ENCODE measurements at regions not wholly inside any gene's neighbourhood (a gene's known extent, or its start where the extent isn't known, plus 50 kb on each side); places are given as distances from the start of the nearest gene placed in this dataset.

DNA sequence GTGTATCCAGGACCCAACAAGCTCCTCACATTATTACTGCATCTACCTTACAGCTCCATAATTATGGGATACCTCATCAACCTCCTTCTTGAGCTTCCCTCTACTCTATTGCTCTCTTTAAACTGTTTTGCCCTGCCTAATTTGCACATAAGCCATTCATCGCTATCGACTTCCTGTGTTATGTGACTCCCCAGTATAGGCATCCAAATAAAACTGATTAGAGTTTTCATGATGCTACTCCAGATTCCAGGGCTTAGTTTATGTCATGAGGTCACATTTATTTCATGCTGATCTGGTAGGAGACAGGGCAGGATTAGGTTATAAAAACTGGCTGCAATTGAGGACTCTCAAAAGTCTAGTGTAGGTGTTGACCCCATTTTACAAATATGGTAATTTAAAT is 569.9 kb upstream of the MGAT4C start:
- no peak for DNase-seq
- in situ Hi-C loops (cut with MboI; ENCODE audit: low pct_unique_long_range_greater_than_20kb, low sequenced_read_pairs) = no loop called here

DNA sequence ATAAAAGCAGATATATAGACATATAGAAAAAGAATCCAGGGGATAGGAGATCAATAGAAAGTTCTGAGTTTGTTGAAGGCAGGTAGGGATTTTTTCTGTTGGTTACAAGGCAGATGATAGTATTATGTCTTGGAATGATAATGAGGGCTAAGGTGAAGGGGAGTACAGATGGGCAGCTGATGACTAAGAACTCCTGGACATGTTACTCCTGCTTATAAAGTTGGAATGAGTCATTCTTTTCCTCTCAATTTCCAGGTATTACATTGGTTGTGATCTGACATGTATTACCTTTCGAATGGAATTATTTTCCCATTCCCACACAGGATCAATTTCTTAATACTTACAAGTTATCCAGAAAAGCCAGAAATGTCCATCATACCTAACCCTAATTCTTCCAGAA is 545.2 kb upstream of the MGAT4C start:
- DNase-seq = no peak
- in situ Hi-C loops (cut with MboI; ENCODE audit: low pct_unique_long_range_greater_than_20kb, low sequenced_read_pairs) = no loop called here

DNA sequence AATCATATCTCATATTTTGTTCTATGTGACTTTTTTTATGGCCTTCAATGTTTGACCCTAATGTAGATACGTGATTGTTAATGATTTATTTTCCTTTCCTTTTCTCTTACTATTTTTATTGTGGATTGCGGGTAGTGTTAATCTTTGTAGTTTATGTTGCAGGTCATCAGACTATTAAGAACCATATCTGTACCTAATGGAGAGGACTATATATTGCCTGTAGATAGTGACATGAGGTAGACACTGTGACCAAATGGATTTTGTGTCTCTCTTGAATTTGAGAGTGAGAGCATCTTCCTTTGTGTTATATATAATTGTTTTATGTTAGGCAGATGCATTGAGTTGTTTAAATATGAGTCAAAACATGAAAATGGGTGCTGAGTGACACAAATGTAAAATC is 543.4 kb upstream of the MGAT4C start:
- in situ Hi-C loops (cut with MboI; ENCODE audit: low pct_unique_long_range_greater_than_20kb, low sequenced_read_pairs) = no loop called here
- DNase-seq = no peak

DNA sequence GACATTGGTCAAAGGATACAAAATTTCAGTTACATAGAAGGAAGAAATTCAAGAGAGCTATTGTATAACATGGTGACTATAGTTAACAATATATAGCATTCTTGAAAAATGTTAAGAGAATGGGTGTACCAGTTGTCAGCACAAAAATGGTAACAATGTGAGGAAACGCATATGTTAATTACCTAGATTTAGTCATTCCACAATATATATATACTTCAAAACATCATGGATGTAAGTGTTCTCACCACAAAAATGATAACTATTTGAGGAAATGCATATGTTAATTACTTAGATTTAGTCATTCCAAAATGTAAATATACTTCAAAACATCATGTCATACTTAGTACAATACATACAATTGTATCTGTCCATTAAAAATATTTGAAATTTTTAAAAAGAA is 540.4 kb upstream of the MGAT4C start:
- in situ Hi-C loops (cut with MboI; ENCODE audit: low pct_unique_long_range_greater_than_20kb, low sequenced_read_pairs) = no loop called here
- DNase-seq = no peak

DNA sequence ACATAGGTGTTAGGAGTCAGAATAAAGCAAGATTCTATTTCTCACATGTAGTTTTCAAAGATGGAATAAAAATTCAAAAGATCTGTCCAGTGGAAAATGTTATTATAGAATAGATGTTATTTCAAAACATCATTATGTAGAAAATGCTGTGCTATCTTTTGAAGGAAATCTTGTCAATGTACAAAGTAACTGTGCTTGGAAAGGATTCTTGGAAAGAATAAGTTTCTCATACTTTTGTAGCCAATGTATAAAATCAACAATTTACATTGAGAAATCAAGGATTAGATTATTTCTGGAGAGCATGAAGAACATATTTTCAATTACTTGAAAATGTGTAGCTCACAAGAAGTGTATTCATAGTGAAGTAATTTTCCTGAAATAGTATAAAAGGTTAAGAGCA is 532.5 kb upstream of the MGAT4C start:
- in situ Hi-C loops (cut with MboI; ENCODE audit: low pct_unique_long_range_greater_than_20kb, low sequenced_read_pairs) = no loop called here
- DNase-seq = no peak

DNA sequence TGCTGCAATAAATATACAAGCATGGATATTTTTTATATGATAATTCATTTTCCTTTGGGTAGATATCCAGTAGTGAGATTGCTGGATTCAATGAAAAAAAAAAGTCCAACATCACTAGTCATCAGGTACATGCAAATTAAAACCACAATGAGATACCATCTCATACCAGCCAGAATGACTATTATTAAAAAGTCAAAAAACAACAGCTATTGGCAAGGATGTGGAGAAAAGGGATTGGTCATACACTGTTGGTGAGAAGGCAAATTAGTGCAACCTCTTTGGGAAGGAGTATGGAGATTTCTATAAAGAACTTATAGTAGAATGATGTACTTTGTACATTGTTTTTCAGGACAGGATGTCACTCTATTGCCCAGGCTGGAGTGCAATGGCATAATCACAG is 531.2 kb upstream of the MGAT4C start:
- in situ Hi-C loops (cut with MboI; ENCODE audit: low pct_unique_long_range_greater_than_20kb, low sequenced_read_pairs) = no loop called here
- DNase-seq = no peak

DNA sequence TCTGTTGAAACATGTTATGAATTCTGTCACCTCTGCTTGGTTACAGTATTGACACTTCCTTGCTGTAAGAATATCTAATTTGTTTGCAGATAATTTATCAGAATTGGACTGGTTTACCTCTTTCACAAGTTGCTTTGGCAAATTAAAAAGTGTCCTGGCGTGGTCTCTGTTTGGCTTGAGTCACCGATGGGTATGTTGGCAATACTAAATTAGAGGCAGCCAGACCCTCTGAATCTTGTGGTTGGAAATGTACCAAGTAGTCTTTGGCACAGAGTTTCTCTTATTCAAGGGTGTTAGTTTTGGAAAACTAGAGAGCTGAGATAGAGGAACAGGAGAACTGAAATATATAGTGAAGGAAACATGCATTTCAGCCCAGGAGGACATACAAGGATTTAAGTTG is 521.1 kb upstream of the MGAT4C start:
- no peak for DNase-seq
- in situ Hi-C loops (cut with MboI; ENCODE audit: low pct_unique_long_range_greater_than_20kb, low sequenced_read_pairs) = no loop called here

DNA sequence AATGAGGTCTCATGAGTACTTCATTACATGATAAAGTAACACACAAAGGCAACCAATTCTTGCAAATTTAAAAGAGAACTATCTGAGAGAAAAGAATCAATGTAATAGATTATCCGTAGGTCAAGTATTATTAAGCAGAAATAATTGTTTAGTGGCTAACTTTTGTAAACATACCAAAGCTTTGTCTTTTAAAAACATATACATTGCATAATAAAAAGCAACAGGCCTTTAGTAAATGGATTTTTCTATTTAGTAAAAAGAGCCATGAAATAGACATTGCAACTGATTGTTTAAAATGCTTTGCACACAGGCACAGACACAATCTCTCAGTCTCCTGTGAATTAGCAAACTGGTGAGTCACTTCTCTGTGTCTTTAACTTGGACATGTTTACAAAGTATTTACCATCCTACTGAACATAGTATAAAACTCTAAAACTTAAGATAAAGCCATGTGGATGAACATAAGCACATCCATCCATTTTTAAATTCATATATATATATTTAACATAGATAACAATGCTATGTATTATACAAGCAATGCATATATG is 518.7 kb upstream of the MGAT4C start:
- in situ Hi-C loops (cut with MboI; ENCODE audit: low pct_unique_long_range_greater_than_20kb, low sequenced_read_pairs) = no loop called here
- no peak for DNase-seq

DNA sequence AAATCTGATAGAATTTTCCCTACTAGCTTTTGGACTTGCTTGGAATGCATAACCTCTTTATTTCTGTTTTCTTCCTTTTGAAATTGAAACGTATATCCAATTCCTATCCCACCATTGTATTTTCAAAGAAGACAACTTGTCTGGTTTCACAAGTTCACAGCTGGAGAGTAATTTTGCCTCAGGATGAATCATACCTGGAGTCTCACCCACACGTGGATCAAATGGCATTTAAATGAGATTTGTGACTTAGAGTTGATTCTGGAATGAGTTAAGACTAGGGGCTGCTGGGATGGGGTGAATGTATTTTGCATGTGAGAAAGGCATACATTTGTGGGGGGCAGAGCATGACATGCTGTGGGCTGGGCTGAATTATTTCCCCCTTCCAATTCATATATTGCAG is 516.5 kb upstream of the MGAT4C start:
- in situ Hi-C loops (cut with MboI; ENCODE audit: low pct_unique_long_range_greater_than_20kb, low sequenced_read_pairs) = no loop called here
- no peak for DNase-seq

DNA sequence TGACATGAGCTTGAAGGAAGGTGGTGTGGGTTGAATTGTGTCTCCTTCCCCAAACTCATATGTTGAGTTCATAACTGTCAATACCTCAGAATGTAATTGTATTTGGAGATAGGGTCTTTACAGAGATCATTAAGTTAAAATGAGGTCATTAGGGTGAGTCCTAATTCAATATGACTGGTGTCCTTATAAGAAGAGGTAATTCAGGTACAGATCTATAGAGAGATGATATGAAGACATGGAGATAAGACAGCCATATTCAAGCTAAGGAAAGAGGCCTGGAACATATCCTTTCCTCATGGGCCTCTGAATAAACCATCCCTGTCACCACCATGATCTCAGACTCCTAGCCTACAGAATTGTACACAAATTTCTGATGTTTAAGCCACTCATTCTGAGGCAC is 514.7 kb upstream of the MGAT4C start:
- in situ Hi-C loops (cut with MboI; ENCODE audit: low pct_unique_long_range_greater_than_20kb, low sequenced_read_pairs) = no loop called here
- no peak for DNase-seq

DNA sequence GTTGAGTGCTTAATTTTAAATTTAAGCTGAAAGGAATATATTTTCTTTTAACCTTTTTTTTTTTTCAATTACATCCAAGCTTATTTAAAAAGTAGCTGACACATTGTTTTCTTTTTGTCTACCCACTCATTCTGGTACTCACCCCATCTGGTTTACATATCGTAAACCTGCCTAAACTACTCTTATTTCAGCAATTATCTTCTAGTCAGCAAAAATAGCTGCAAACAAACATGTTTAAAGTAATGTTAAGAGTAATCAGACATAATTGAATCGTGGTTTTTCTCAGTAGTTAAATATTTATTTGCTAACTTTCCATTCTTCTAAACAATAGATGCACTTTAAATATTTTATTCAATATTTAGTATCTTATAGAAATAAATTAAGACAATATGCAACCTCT is 492.7 kb upstream of the MGAT4C start:
- in situ Hi-C loops (cut with MboI; ENCODE audit: low pct_unique_long_range_greater_than_20kb, low sequenced_read_pairs) = no loop called here
- DNase-seq = no peak

DNA sequence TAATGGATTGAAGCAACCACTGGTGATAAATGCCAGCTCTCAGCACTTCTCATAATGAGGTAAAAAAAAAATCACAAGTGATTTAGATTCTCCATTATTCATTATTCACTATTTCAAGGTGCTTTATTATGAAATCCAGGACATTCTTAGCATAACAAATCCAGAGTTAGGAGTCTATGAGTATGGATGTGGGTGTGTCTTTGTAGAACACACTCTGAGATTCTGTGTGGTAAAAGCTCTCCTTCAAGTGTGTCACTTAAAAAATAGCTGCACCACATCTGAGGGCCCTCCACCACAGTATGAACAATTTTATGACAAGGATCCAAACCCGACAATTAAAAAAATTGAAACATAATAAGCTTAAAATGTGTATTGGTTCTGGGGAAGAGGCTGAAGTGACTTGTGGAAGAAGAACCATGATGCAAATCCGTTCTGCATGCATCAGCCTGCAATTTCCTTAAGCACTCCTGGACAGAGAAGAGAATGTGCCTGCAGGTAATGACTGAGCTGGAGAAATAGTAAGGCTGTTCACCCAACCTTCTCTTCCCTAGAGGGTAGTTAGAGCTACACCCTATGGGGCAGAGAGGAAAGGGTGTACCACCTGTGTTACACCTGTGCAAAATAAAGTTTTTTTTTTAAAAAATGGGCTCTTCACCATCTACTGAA is 488.5 kb upstream of the MGAT4C start:
- DNase-seq = no peak
- in situ Hi-C loops (cut with MboI; ENCODE audit: low pct_unique_long_range_greater_than_20kb, low sequenced_read_pairs) = no loop called here

DNA sequence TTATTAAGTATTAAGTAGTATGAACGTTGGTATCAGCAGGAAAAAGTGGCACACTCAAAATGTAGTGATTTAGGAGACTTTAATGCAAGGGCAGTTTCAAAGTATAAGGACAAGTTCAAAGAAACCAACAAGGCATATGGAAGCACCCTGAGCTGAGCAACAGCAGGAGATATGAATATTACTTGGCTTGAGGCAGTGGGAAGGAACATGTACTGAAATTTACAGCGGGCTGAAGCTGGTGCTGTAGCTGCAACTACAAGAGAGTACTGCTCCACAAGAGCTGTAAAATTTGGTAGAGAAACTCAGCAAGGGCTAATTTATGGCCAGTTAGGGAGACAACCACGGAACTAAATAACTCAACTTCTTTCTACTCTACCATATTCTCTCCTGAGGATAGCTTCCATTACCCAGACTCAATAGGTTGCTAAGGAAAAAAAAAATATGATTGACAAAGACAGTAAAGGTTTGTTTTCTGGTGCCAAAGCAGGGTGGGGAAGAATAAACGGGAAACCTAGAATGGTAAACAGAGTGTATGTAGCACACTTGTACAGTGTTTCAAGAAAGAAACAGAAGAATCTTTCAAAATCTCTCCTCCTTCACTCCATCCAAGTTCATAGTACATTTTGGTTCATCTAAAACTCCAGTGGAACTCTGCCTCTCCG is 487.8 kb upstream of the MGAT4C start:
- no peak for DNase-seq
- in situ Hi-C loops (cut with MboI; ENCODE audit: low pct_unique_long_range_greater_than_20kb, low sequenced_read_pairs) = no loop called here

DNA sequence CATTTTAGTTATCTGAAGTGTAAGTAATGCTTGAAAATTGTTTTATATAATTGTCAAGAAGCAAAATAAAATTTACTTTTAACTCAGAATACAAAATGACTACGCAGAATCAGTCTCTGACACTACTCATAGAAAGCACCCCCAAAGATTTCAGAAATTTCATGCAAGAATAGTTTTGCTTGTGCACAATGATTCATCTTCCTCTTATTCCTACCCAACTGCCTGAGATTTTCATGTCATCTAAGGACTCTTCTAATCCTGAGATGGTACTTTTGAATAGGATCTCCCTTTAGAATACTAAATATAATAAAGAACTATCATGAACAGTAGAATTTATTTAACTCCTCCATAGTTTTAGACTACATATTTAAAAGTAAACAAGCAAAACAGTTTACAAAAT is 485.3 kb upstream of the MGAT4C start:
- no peak for DNase-seq
- in situ Hi-C loops (cut with MboI; ENCODE audit: low pct_unique_long_range_greater_than_20kb, low sequenced_read_pairs) = no loop called here

DNA sequence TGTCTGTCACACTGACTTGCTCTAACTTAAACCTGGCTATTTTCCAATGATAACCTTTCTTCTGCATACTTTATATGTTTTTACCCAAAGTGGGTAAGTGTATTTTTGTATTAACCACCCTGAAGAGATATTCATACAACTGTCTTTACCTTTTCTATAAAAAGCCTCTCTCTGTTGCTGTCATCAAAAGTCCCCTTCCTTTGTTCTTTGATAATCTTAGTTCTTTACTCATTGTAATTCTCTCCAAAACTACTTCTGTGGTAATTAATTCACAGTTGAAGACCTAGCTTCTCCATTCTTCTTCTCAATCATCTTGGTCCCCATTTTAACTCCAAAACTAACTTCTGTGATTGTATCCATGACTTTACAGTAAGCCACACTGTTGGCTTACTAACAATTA is 479.7 kb upstream of the MGAT4C start:
- in situ Hi-C loops (cut with MboI; ENCODE audit: low pct_unique_long_range_greater_than_20kb, low sequenced_read_pairs) = no loop called here
- no peak for DNase-seq

DNA sequence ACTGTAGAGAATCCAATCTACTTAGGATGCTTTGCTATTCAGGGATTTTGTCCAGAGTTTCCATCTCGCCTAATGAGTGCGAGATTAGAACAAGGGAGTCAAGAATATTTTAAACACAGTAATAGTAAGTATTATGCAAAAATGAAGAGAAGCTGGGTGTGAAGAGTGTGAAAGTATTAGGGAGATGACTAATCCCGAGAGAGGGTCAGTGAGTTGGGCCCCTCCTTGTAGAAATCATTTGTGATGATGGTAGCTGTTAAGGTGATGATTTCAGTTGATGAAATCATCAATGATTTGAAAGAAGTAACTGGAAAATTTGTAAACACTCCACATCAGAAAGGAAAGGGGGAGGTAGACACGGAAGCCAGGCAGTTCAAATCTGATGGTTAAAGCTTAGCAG is 478.9 kb upstream of the MGAT4C start:
- in situ Hi-C loops (cut with MboI; ENCODE audit: low pct_unique_long_range_greater_than_20kb, low sequenced_read_pairs) = no loop called here
- no peak for DNase-seq

DNA sequence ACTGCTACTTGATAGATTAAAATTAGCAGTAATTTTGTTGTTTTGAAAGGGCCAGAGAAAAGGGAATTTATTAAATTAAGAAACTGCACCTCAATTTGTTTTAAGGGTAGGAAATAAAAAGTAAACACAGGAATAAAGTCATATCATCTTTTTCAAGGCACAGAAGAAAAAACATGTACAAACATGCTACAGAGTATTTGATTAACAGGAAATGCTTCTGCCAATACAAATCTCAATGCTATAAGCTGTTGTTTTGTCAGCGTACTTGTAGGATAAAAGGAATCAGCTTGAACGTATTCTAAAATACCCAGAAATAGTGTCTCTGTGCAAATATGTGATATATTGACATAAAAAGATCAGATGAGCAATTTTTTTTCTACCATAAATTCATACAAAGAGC is 474.0 kb upstream of the MGAT4C start:
- DNase-seq = no peak
- in situ Hi-C loops (cut with MboI; ENCODE audit: low pct_unique_long_range_greater_than_20kb, low sequenced_read_pairs) = no loop called here

DNA sequence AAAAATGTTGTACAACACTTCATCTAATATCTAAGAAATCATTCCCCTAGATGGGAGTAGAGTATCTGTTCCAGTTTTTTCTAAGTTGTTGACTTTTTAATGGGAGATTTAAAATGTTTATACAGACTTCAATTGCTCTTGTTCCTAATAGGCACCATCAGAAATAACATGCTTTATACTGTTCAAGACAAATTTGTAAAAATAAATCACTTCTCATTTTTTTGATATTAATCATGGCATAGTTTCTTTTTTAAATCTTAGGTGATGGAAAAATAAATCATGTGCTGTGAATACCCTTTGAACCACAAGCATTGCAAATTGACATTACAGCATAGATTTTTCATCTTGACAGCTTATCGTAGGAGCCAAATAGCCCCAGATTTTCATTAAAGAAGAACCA is 473.5 kb upstream of the MGAT4C start:
- in situ Hi-C loops (cut with MboI; ENCODE audit: low pct_unique_long_range_greater_than_20kb, low sequenced_read_pairs) = no loop called here
- no peak for DNase-seq

DNA sequence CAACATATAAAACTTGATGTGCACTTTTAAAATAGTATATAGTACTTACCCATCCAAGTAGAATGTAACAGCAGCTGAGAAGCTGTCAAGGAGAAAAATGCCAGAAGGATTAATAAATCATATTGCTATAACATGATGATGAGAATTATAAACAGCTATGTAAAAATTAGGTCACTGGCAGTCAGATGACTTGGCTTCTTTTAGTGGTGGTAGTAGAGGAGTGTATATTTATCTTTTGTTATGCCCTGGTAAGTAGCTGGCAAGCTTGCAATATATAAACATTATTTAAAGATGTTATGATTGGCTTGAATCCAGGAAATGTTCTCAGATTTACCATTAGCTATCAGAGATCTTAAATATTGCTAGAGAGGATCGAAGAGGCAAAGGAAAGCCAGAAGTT is 471.0 kb upstream of the MGAT4C start:
- DNase-seq = no peak
- in situ Hi-C loops (cut with MboI; ENCODE audit: low pct_unique_long_range_greater_than_20kb, low sequenced_read_pairs) = no loop called here

DNA sequence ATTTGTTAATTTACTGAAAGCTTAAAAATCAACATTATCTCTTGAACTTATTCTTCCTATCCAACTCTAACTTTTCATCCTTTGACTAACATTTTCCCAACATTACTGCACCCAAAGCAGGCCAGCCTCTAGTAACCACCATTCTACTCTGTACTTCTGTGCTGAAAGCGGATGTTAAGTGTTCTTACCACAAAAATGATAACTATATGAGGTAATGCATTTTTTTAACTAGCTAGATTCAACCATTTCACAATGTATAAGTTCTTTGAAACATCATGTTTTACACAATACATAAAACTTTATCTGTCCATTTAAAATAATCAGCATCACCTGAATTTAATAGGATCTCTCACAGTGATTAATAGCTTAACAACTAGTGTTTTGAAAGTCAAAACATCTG is 468.5 kb upstream of the MGAT4C start:
- in situ Hi-C loops (cut with MboI; ENCODE audit: low pct_unique_long_range_greater_than_20kb, low sequenced_read_pairs) = no loop called here
- DNase-seq = no peak

DNA sequence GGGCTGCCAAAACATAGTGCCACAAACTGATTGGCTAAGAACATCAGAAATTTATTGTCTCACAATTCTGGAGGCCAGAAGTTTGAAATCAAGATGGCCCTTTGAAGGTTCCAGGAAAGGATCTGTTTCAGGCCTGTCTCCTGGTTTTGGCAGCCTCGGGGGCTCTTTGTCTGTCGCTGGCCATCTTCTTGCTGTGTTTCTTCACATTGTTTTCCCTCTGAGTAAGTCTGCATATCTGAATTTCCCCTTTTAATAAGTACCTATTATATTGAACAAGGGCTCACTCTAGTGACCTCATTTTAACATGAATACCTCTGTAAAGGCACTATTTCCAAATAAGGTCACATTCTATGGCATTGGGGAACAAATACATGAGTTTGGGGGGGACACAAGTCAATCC is 467.1 kb upstream of the MGAT4C start:
- in situ Hi-C loops (cut with MboI; ENCODE audit: low pct_unique_long_range_greater_than_20kb, low sequenced_read_pairs) = no loop called here
- DNase-seq = no peak
